Ishikawa (cell line): ENCODE measurements at regions not wholly inside any gene's neighbourhood (a gene's known extent, or its start where the extent isn't known, plus 50 kb on each side); places are given as distances from the start of the nearest gene placed in this dataset.
A peak's percentile ranks its signal among the peaks of the same experiment; 100 is the strongest.

ENCODE experiments used
- CEBPB ChIP-seq: IDR thresholded peaks from 2 replicates; pipeline ENCODE4 v1.6.1; 2012
- CREB1 ChIP-seq: IDR thresholded peaks from 2 replicates; pipeline ENCODE4 v1.6.1; 2012; ENCODE audit warnings: low read depth
- EGR1 ChIP-seq: IDR thresholded peaks from 2 replicates; pipeline ENCODE4 v1.6.1; 2012
- EP300 ChIP-seq: IDR thresholded peaks from 2 replicates; pipeline ENCODE4 v1.6.1; 2012; ENCODE audit warnings: borderline replicate concordance
- FOXM1 ChIP-seq: IDR thresholded peaks from 2 replicates; pipeline ENCODE4 v1.6.1; 2012; ENCODE audit warnings: low read depth, borderline replicate concordance
- MAX ChIP-seq: IDR thresholded peaks from 2 replicates; pipeline ENCODE4 v1.6.1; 2012
- NFIC ChIP-seq: IDR thresholded peaks from 2 replicates; pipeline ENCODE4 v1.6.1; 2012
- RAD21 ChIP-seq: IDR thresholded peaks from 2 replicates; pipeline ENCODE4 v1.6.1; 2012; ENCODE audit warnings: low read depth
- REST ChIP-seq: IDR thresholded peaks from 2 replicates; pipeline ENCODE4 v1.6.1; 2012; ENCODE audit warnings: low read depth, mild to moderate bottlenecking
- TAF1 ChIP-seq: IDR thresholded peaks from 2 replicates; pipeline ENCODE4 v1.6.1; 2012; ENCODE audit warnings: low read depth, mild to moderate bottlenecking
- TCF12 ChIP-seq: IDR thresholded peaks from 2 replicates; pipeline ENCODE4 v1.6.1; 2012; ENCODE audit warnings: low read depth
- TEAD4 ChIP-seq: IDR thresholded peaks from 2 replicates; pipeline ENCODE4 v1.6.1; 2012
- USF1 ChIP-seq: IDR thresholded peaks from 2 replicates; pipeline ENCODE4 v1.6.1; 2012
- YY1 ChIP-seq: IDR thresholded peaks from 2 replicates; pipeline ENCODE4 v1.6.1; 2012; ENCODE audit warnings: low read depth
- ZBTB7A ChIP-seq: IDR thresholded peaks from 2 replicates; pipeline ENCODE4 v1.6.1; 2012; ENCODE audit warnings: low read depth

- TF ChIP-seq ZBTB7A (no peak), FOXM1 (no peak), RAD21 (no peak), TCF12 (no peak), USF1 (no peak), TEAD4 (no peak)
Measured at GRCh38 chrX:17968367-17968766, 107.3 kb upstream of the RAI2 start.

GRCh38 chrX:17967888-17968287 is 106.8 kb upstream of the RAI2 start:
- TF ChIP-seq YY1 (no peak), NFIC (no peak), TAF1 (no peak), TEAD4 (no peak), CEBPB (no peak), MAX (no peak), ZBTB7A (no peak), TCF12 (no peak), EGR1 (no peak), EP300 (no peak), RAD21 (no peak), CREB1 (no peak), FOXM1 (no peak), REST (no peak), USF1 (no peak)

- TF ChIP-seq RAD21 (no peak), EP300 (no peak), TCF12 (no peak), TEAD4 (no peak), EGR1 (no peak), NFIC (no peak), TAF1 (no peak), CEBPB (no peak), USF1 (no peak), FOXM1 (no peak), CREB1 (no peak), YY1 (no peak), REST (no peak), MAX (no peak), ZBTB7A (no peak)
Measured at GRCh38 chrX:17964871-17965270, 103.8 kb upstream of the RAI2 start.

- TF ChIP-seq RAD21 (no peak), CEBPB (no peak), NFIC (no peak), YY1 (no peak), ZBTB7A (no peak), MAX (no peak), TAF1 (no peak), FOXM1 (no peak), EP300 (no peak), TCF12 (no peak), TEAD4 (no peak), EGR1 (no peak)
Measured at GRCh38 chrX:17960891-17961290, 99.8 kb upstream of the RAI2 start.

GRCh38 chrX:17944833-17945497 is 83.9 kb upstream of the RAI2 start:
- TF ChIP-seq RAD21 (peak; percentile 49), CREB1 (no peak)

GRCh38 chrX:17939724-17940123 is 78.6 kb upstream of the RAI2 start:
- TF ChIP-seq CEBPB, result no peak
- no peak for TF ChIP-seq NFIC
- no peak for TF ChIP-seq EGR1
- no peak for TF ChIP-seq ZBTB7A
- TF ChIP-seq USF1, result no peak
- no peak for TF ChIP-seq REST
- no peak for TF ChIP-seq TEAD4
- no peak for TF ChIP-seq CREB1
